Lower lobe of right lung (tissue), 2 donors: ENCODE measurements at regions not wholly inside any gene's neighbourhood (a gene's known extent, or its start where the extent isn't known, plus 50 kb on each side); places are given as distances from the start of the nearest gene placed in this dataset.

Experiments used
- ATAC-seq, 2 donors: fragments of 200-7000 bp; cut with Tn5 transposase; one replicate each; pipeline ENCODE4 v1.9.1; 2020 to 2022; ENCODE audit warnings: mild to moderate bottlenecking in 2 of 2, moderate library complexity in 2 of 2
- DNase-seq: peaks from one replicate; pipeline ENCODE4 v3.0.0-alpha.2; 2020
- H3K27ac ChIP-seq: fragments of 200-600 bp; one replicate; pipeline ENCODE4 v1.8.0; 2022
- H3K27me3 ChIP-seq: fragments of 200-600 bp; one replicate; pipeline ENCODE4 v1.8.0; 2022; ENCODE audit warnings: low read depth
- H3K36me3 ChIP-seq: fragments of 200-600 bp; one replicate; pipeline ENCODE4 v1.8.0; 2022; ENCODE audit warnings: mild to moderate bottlenecking
- H3K4me1 ChIP-seq: fragments of 200-600 bp; one replicate; pipeline ENCODE4 v1.8.0; 2022
- H3K4me3 ChIP-seq: fragments of 200-600 bp; one replicate; pipeline ENCODE4 v1.8.0; 2022; ENCODE audit warnings: mild to moderate bottlenecking
- H3K9me3 ChIP-seq: fragments of 200-600 bp; one replicate; pipeline ENCODE4 v1.8.0; 2022
- intact Hi-C: fragments of 100-400 bp; cut with DNase I; formaldehyde crosslinking; loops from one replicate; pipeline ENCODE4 v1.11.0; 2022
- TF ChIP-seq, protein P1 (sequence below): fragments of 200-600 bp; IDR thresholded peaks from one replicate; pipeline ENCODE4 v1.8.0; 2022; ENCODE audit warnings: antibody characterized with exemption, mild to moderate bottlenecking
- donor health status: DM: no; HTN: yes; CAD: no; lungs with severe emphysema.

GRCh38 chr2:129575431-129575830 lies 404.0 kb upstream of the RAB6C start:
- Histone ChIP-seq H3K27me3 (no peaks in the 10 kb centered on the region), H3K4me1 (no peaks in the 10 kb centered on the region), H3K9me3 (peaks cover 5% of the 10 kb centered on the region), H3K27ac (no peak overlapping the region), H3K36me3 (no peaks in the 10 kb centered on the region), H3K4me3 (no peak overlapping the region)
- intact Hi-C loops, result no loop called here
- ATAC-seq (no peak), DNase-seq (no peak)
- TF ChIP-seq, protein P1, sequence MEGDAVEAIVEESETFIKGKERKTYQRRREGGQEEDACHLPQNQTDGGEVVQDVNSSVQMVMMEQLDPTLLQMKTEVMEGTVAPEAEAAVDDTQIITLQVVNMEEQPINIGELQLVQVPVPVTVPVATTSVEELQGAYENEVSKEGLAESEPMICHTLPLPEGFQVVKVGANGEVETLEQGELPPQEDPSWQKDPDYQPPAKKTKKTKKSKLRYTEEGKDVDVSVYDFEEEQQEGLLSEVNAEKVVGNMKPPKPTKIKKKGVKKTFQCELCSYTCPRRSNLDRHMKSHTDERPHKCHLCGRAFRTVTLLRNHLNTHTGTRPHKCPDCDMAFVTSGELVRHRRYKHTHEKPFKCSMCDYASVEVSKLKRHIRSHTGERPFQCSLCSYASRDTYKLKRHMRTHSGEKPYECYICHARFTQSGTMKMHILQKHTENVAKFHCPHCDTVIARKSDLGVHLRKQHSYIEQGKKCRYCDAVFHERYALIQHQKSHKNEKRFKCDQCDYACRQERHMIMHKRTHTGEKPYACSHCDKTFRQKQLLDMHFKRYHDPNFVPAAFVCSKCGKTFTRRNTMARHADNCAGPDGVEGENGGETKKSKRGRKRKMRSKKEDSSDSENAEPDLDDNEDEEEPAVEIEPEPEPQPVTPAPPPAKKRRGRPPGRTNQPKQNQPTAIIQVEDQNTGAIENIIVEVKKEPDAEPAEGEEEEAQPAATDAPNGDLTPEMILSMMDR, result no peak

- intact Hi-C loops, result no loop called here
- TF ChIP-seq, protein P1, result no peak
- no peak overlapping the region for H3K27ac ChIP-seq
- H3K4me3 ChIP-seq, result no peak overlapping the region
- ATAC-seq (no peak), DNase-seq (no peak)
- H3K9me3 ChIP-seq, result peaks cover under 1% of the 10 kb centered on the region
- H3K4me1 ChIP-seq, result no peaks in the 10 kb centered on the region
- no peaks in the 10 kb centered on the region for H3K36me3 ChIP-seq
- no peaks in the 10 kb centered on the region for H3K27me3 ChIP-seq
Measured at GRCh38 chr2:129575880-129576279, 403.6 kb upstream of the RAB6C start.

DNA sequence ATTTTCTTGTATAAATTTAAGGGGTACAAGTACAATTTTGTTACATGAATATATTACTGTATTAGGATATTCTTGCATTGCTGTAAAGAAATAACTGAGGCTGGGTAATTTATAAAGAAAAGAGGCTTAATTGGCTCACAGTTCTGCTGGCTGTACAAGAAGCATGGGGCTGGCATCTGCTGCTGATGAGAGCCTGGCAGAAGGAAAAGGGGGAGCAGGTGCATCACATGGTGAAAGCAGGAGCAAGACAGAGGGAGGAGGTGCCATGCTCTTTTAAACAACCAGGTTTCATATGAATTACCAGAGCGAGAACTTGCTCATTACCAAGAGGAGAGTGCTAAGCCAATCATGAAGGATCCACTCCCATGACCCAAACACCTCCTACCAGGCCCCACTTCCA lies 399.5 kb upstream of the RAB6C start:
- no peaks in the 10 kb centered on the region for H3K27me3 ChIP-seq
- H3K9me3 ChIP-seq, result no peaks in the 10 kb centered on the region
- intact Hi-C loops, result no loop called here
- no peaks in the 10 kb centered on the region for H3K36me3 ChIP-seq
- no peak overlapping the region for H3K4me3 ChIP-seq
- no peak overlapping the region for H3K27ac ChIP-seq
- TF ChIP-seq, protein P1, result no peak
- no peak for DNase-seq
- no peak for ATAC-seq
- no peaks in the 10 kb centered on the region for H3K4me1 ChIP-seq

- ATAC-seq (no peak), DNase-seq (no peak)
- intact Hi-C loops, result no loop called here
- Histone ChIP-seq H3K27ac (no peak overlapping the region), H3K9me3 (no peaks in the 10 kb centered on the region), H3K4me3 (no peak overlapping the region), H3K27me3 (no peaks in the 10 kb centered on the region), H3K36me3 (no peaks in the 10 kb centered on the region), H3K4me1 (no peaks in the 10 kb centered on the region)
- TF ChIP-seq, protein P1, result no peak
Measured at GRCh38 chr2:129585760-129586159, 393.7 kb upstream of the RAB6C start.

GRCh38 chr2:129587426-129588064 lies 391.9 kb upstream of the RAB6C start:
- no peak overlapping the region for H3K4me3 ChIP-seq
- H3K4me1 ChIP-seq, result no peaks in the 10 kb centered on the region
- ATAC-seq (no peak), DNase-seq (no peak)
- no peak overlapping the region for H3K27ac ChIP-seq
- H3K36me3 ChIP-seq, result no peaks in the 10 kb centered on the region
- H3K9me3 ChIP-seq, result no peaks in the 10 kb centered on the region
- no peaks in the 10 kb centered on the region for H3K27me3 ChIP-seq
- TF ChIP-seq, protein P1, result no peak
- intact Hi-C loops, result no loop called here
